Sigmoid colon (tissue), 4 donors: ENCODE measurements at regions not wholly inside any gene's neighbourhood (a gene's known extent, or its start where the extent isn't known, plus 50 kb on each side); places are given as distances from the start of the nearest gene placed in this dataset.

Experiments used
- CTCF ChIP-seq, 4 experiments: fragments of 450-650 bp in 3 of 4; fragments of 200-600 bp in 1 of 4; IDR thresholded peaks; one replicate each; pipeline ENCODE4 v1.5.1; 2016 to 2019; ENCODE audit warnings: antibody characterized with exemption in 4 of 4, mild to moderate bottlenecking in 3 of 4, moderate library complexity in 2 of 4
- EP300 ChIP-seq, 4 donors: sonication (generic); formaldehyde crosslinking; IDR thresholded peaks; one replicate each; pipeline ENCODE4 v1.6.1; 2017; ENCODE audit warnings: antibody characterized with exemption in 4 of 4
- POLR2AphosphoS5 ChIP-seq, 4 donors: sonication (generic); formaldehyde crosslinking; IDR thresholded peaks; one replicate each; pipeline ENCODE4 v1.6.1; 2017; ENCODE audit warnings: antibody characterized with exemption in 4 of 4

GRCh38 chr10:130689743-130690626 is 553.8 kb downstream of the GLRX3 start:
- TF ChIP-seq CTCF (IDR thresholded peaks at IDR 0.05), result no peak
- TF ChIP-seq EP300 (IDR thresholded peaks at IDR 0.05), result no peak
- TF ChIP-seq POLR2AphosphoS5 (IDR thresholded peaks at IDR 0.05), result no peak
